B cell (primary cell): ENCODE measurements at regions not wholly inside any gene's neighbourhood (a gene's known extent, or its start where the extent isn't known, plus 50 kb on each side); places are given as distances from the start of the nearest gene placed in this dataset.

Source experiments
- ATAC-seq: fragments of 200-7000 bp; cut with Tn5 transposase; one replicate; pipeline ENCODE4 v1.10.0; 2021; ENCODE audit warnings: low read depth, mild to moderate bottlenecking, moderate number of reproducible peaks, moderate library complexity
- CTCF ChIA-PET: fragments of 350-600 bp; sonication (Branson Sonifier 250); formaldehyde crosslinking; loops from one replicate; lab custom pipeline; 2021; ENCODE audit warnings: antibody characterized with exemption, inconsistent platforms; lab: Charles Lee
- POLR2A ChIA-PET: fragments of 350-600 bp; sonication (Branson Sonifier 250); formaldehyde crosslinking; loops from one replicate; lab custom pipeline; 2021; ENCODE audit warnings: antibody characterized with exemption; lab: Charles Lee
- DNase-seq: peaks from one replicate; pipeline ENCODE4 v3.0.0; 2013
- H2AFZ ChIP-seq: 2 replicates; pipeline ENCODE4 v1.6.1; 2012; ENCODE audit warnings: mild to moderate bottlenecking, low read depth, low read length; ENCODE audit not compliant: insufficient read depth, poor library complexity, severe bottlenecking
- H3K27ac ChIP-seq, 2 donors: 1 replicate in 1 of 2; 2 replicates in 1 of 2; pipeline ENCODE4 v1.5.1; 2012 to 2013; ENCODE audit warnings: low read length in 2 of 2, mild to moderate bottlenecking in 2 of 2, moderate library complexity in 1 of 2
- H3K27me3 ChIP-seq, 4 experiments: fragments of 200-600 bp in 1 of 4; sonication (generic) in 1 of 4; replicated peaks in 1 of 4; 1 replicate in 2 of 4; 2 replicates in 2 of 4; pipeline versions ENCODE4 v1.6.1 to v1.7.0; 2013 to 2016; ENCODE audit warnings: low read length in 3 of 4, mild to moderate bottlenecking in 2 of 4, mixed read lengths in 1 of 4, moderate library complexity in 1 of 4; ENCODE audit not compliant: insufficient read depth in 4 of 4, control insufficient read depth in 3 of 4; ENCODE audit errors: control extremely low read depth in 1 of 4
- H3K36me3 ChIP-seq, 2 experiments: replicated peaks in 1 of 2; 1 replicate in 1 of 2; 2 replicates in 1 of 2; pipeline versions ENCODE4 v1.6.1 to v1.7.1; 2013; ENCODE audit warnings: low read length in 1 of 2; ENCODE audit not compliant: insufficient read depth in 2 of 2, control insufficient read depth in 1 of 2; ENCODE audit errors: control extremely low read depth in 1 of 2, extremely low read depth in 1 of 2
- H3K4me1 ChIP-seq, 2 donors: fragments of 200-600 bp in 1 of 2; sonication (generic) in 1 of 2; 1 replicate in 1 of 2; 2 replicates in 1 of 2; pipeline versions ENCODE4 v1.5.1 to v1.6.1; 2013 to 2017; ENCODE audit warnings: low read length in 2 of 2; ENCODE audit not compliant: control insufficient read depth in 2 of 2, insufficient read depth in 2 of 2
- H3K4me2 ChIP-seq: replicated peaks from 2 replicates; pipeline ENCODE3; 2012; ENCODE audit warnings: mild to moderate bottlenecking, low read depth, low read length; ENCODE audit not compliant: poor library complexity, severe bottlenecking
- H3K4me3 ChIP-seq, 5 experiments: fragments of 200-600 bp in 1 of 5; sonication (generic) in 1 of 5; 1 replicate in 3 of 5; 2 replicates in 2 of 5; pipeline versions ENCODE4 v1.5.1 to v1.7.0; 2011 to 2016; ENCODE audit warnings: low read length in 4 of 5, mild to moderate bottlenecking in 4 of 5, low read depth in 2 of 5, control low read depth in 1 of 5, moderate library complexity in 1 of 5; ENCODE audit not compliant: insufficient read depth in 1 of 5; ENCODE audit errors: control extremely low read depth in 1 of 5, extremely low read depth in 1 of 5
- H3K79me2 ChIP-seq: fragments of 200-600 bp; sonication (generic); one replicate; pipeline ENCODE4 v1.6.0; 2016; ENCODE audit warnings: low read length; ENCODE audit not compliant: control insufficient read depth, insufficient read depth
- H3K9ac ChIP-seq: fragments of 200-600 bp; sonication (generic); 2 replicates; pipeline ENCODE4 v1.6.1; 2017; ENCODE audit warnings: mild to moderate bottlenecking, low read length, moderate library complexity
- H3K9me3 ChIP-seq, 3 donors: one replicate each; pipeline versions ENCODE4 v1.6.1 to v1.7.1; 2013; ENCODE audit warnings: low read length in 2 of 3; ENCODE audit not compliant: control insufficient read depth in 2 of 3, insufficient read depth in 1 of 3; ENCODE audit errors: control extremely low read depth in 1 of 3
- H4K20me1 ChIP-seq: 2 replicates; pipeline ENCODE4 v1.6.0; 2012; ENCODE audit warnings: mild to moderate bottlenecking, low read length; ENCODE audit not compliant: insufficient read depth, control insufficient read depth, poor library complexity, severe bottlenecking
- H3K27ac Mint-ChIP-seq: one replicate; pipeline ENCODE4 v1.8.0; 2021; ENCODE audit warnings: mixed read lengths
- H3K27me3 Mint-ChIP-seq: one replicate; pipeline ENCODE4 v1.8.0; 2021; ENCODE audit warnings: mixed read lengths
- H3K4me1 Mint-ChIP-seq: one replicate; pipeline ENCODE4 v1.8.0; 2021; ENCODE audit warnings: mixed read lengths
- H3K4me3 Mint-ChIP-seq: one replicate; pipeline ENCODE4 v1.8.0; 2021; ENCODE audit warnings: mixed read lengths
- H3K9me3 Mint-ChIP-seq: one replicate; pipeline ENCODE4 v1.8.0; 2022; ENCODE audit warnings: mixed read lengths; ENCODE audit not compliant: insufficient read depth
- EZH2 ChIP-seq: IDR thresholded peaks from 2 replicates; pipeline ENCODE4 v1.6.1; 2012; ENCODE audit warnings: borderline replicate concordance, low read depth, mild to moderate bottlenecking, moderate library complexity, low read length; ENCODE audit not compliant: insufficient read depth, poor library complexity, severe bottlenecking
- WGBS: methylation state at CpG from one replicate; pipeline ENCODE4 v1.1.5; 2013; ENCODE audit warnings: missing lambda C conversion rate; ENCODE audit not compliant: insufficient coverage; 5-methylcytosine and 5-hydroxymethylcytosine counted together
- intact Hi-C: fragments of 100-400 bp; cut with micrococcal nuclease; formaldehyde crosslinking; loops from one replicate; pipeline ENCODE4 v1.10.0; 2022
- TF ChIP-seq, protein P1 (sequence below): fragments of 200-600 bp; IDR thresholded peaks from one replicate; pipeline ENCODE4 v1.8.0; 2022; ENCODE audit warnings: antibody characterized with exemption, mild to moderate bottlenecking

DNA sequence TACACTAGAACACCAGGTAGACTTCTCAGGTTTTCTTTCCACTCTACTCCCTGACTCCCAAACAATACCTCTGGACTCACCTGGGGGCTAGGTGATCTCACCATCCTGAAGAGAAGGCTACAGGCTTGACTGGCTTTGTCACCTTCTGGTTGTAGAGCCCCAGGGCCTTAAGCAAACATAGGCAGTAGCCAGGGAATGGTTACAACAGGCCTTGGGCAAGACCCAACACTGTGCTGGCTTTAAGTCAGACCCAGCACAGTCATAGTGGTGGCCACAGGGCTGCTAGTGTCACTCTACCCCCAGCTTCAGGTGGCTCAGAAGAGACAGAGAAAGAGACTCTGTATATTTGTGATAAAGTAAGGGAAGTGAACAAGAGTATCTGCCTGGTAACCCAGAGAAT lies 118.1 kb upstream of the EMCN start:
- peaks cover 18% of the 10 kb centered on the region for H3K27me3 Mint-ChIP-seq
- DNase-seq (no peak), ATAC-seq (no peak)
- Histone ChIP-seq H3K27me3 (no peaks in the 10 kb centered on the region), H3K27ac (no peak overlapping the region), H3K36me3 (no peaks in the 10 kb centered on the region), H3K9ac (no peak overlapping the region), H3K4me1 (no peaks in the 10 kb centered on the region), H4K20me1 (no peaks in the 10 kb centered on the region), H3K4me3 (no peak overlapping the region), H3K4me2 (no peak overlapping the region), H3K9me3 (peaks cover 0 to 3% (median 0%) of the 10 kb centered on the region in 3 donors), H3K79me2 (no peaks in the 10 kb centered on the region), H2AFZ (no peak overlapping the region)
- H3K9me3 Mint-ChIP-seq: peaks cover 2% of the 10 kb centered on the region
- ChIA-PET POLR2A (no interaction called here), CTCF (no interaction called here)
- no peaks in the 10 kb centered on the region for H3K4me1 Mint-ChIP-seq
- no peak overlapping the region for H3K4me3 Mint-ChIP-seq
- TF ChIP-seq, protein P1, sequence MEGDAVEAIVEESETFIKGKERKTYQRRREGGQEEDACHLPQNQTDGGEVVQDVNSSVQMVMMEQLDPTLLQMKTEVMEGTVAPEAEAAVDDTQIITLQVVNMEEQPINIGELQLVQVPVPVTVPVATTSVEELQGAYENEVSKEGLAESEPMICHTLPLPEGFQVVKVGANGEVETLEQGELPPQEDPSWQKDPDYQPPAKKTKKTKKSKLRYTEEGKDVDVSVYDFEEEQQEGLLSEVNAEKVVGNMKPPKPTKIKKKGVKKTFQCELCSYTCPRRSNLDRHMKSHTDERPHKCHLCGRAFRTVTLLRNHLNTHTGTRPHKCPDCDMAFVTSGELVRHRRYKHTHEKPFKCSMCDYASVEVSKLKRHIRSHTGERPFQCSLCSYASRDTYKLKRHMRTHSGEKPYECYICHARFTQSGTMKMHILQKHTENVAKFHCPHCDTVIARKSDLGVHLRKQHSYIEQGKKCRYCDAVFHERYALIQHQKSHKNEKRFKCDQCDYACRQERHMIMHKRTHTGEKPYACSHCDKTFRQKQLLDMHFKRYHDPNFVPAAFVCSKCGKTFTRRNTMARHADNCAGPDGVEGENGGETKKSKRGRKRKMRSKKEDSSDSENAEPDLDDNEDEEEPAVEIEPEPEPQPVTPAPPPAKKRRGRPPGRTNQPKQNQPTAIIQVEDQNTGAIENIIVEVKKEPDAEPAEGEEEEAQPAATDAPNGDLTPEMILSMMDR: no peak
- TF ChIP-seq EZH2: no peak
- intact Hi-C loops: no loop called here
- no peak overlapping the region for H3K27ac Mint-ChIP-seq

DNA sequence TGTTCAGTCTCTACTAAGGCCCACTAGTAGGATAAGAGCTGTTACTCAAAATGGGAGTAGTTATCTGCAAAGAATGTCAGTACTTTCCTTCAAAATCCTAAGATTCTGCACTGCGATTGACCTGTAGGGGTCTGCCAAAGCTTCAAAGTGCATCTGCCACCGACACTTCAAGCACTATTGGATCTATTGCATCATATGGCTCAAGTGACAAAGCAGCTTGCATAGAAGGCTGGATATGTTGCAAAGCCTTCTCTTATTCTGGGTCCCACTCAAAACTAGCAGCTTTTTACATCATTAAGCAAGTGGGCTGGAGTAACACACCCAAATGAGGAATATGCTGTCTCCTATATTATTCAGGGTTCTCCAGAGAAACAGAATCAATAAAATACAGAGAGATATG lies 115.4 kb upstream of the EMCN start:
- no peaks in the 10 kb centered on the region for H3K4me1 ChIP-seq
- ChIA-PET POLR2A (no interaction called here), CTCF (no interaction called here)
- no peak overlapping the region for H3K4me2 ChIP-seq
- no peak overlapping the region for H3K9ac ChIP-seq
- H4K20me1 ChIP-seq: no peaks in the 10 kb centered on the region
- DNase-seq: no peak
- Mint-ChIP-seq H3K4me3 (no peak overlapping the region), H3K4me1 (no peaks in the 10 kb centered on the region), H3K27me3 (peaks cover 18% of the 10 kb centered on the region), H3K27ac (no peak overlapping the region), H3K9me3 (peaks cover 2% of the 10 kb centered on the region)
- no peak for ATAC-seq
- TF ChIP-seq EZH2: no peak
- TF ChIP-seq, protein P1: no peak
- WGBS: 93% methylated on average over 2 of the region's 2 CpGs
- peaks cover 0 to 3% (median 0%) of the 10 kb centered on the region in 3 donors for H3K9me3 ChIP-seq
- H3K36me3 ChIP-seq: no peaks in the 10 kb centered on the region
- H3K4me3 ChIP-seq: no peak overlapping the region
- no peak overlapping the region for H2AFZ ChIP-seq
- H3K27me3 ChIP-seq: no peaks in the 10 kb centered on the region
- H3K27ac ChIP-seq: no peak overlapping the region
- no peaks in the 10 kb centered on the region for H3K79me2 ChIP-seq
- intact Hi-C loops: no loop called here
